HUES64 (cell line): ENCODE measurements at regions not wholly inside any gene's neighbourhood (a gene's known extent, or its start where the extent isn't known, plus 50 kb on each side); places are given as distances from the start of the nearest gene placed in this dataset.

Experiments used
- H3K27ac ChIP-seq: 2 replicates; pipeline ENCODE4 v1.7.0; 2013; ENCODE audit warnings: low read depth, low read length, inconsistent platforms
- H3K27me3 ChIP-seq: 2 replicates; pipeline ENCODE4 v1.6.1; 2013; ENCODE audit warnings: mild to moderate bottlenecking, low read length; ENCODE audit not compliant: insufficient read depth
- H3K36me3 ChIP-seq: 2 replicates; pipeline ENCODE4 v1.6.1; 2013; ENCODE audit warnings: mild to moderate bottlenecking, low read length; ENCODE audit not compliant: insufficient read depth
- H3K4me1 ChIP-seq: 2 replicates; pipeline ENCODE4 v1.6.1; 2013; ENCODE audit warnings: mild to moderate bottlenecking, low read length, moderate library complexity; ENCODE audit not compliant: insufficient read depth
- H3K4me3 ChIP-seq: 2 replicates; pipeline ENCODE4 v1.5.1; 2013; ENCODE audit warnings: mild to moderate bottlenecking, low read length, moderate library complexity
- H3K9ac ChIP-seq: 2 replicates; pipeline ENCODE4 v1.6.1; 2013; ENCODE audit warnings: mild to moderate bottlenecking, low read depth, low read length
- H3K9me3 ChIP-seq: 2 replicates; pipeline ENCODE4 v1.6.1; 2013; ENCODE audit warnings: low read depth, low read length; ENCODE audit not compliant: insufficient read depth
- WGBS: fragments of 150-250, 120-280 bp; methylation state at CpG from one replicate; pipeline ENCODE4 v1.1.7; 2013; ENCODE audit warnings: missing lambda C conversion rate; 5-methylcytosine and 5-hydroxymethylcytosine counted together

- Histone ChIP-seq H3K9ac (no peak overlapping the region), H3K4me3 (no peak overlapping the region), H3K27me3 (no peaks in the 10 kb centered on the region), H3K27ac (no peak overlapping the region), H3K36me3 (no peaks in the 10 kb centered on the region), H3K9me3 (no peaks in the 10 kb centered on the region), H3K4me1 (no peaks in the 10 kb centered on the region)
- WGBS: 94% methylated on average over 1 of the region's 1 CpG
Observed at GRCh38 chrX:20756585-20756984, 489.9 kb upstream of the RPS6KA3 start.

GRCh38 chrX:20753076-20753475 lies 486.4 kb upstream of the RPS6KA3 start:
- no peaks in the 10 kb centered on the region for H3K36me3 ChIP-seq
- no peak overlapping the region for H3K9ac ChIP-seq
- H3K4me1 ChIP-seq: no peaks in the 10 kb centered on the region
- no peak overlapping the region for H3K27ac ChIP-seq
- no peaks in the 10 kb centered on the region for H3K9me3 ChIP-seq
- WGBS: 88% methylated on average over 3 of the region's 3 CpGs
- H3K27me3 ChIP-seq: no peaks in the 10 kb centered on the region
- H3K4me3 ChIP-seq: no peak overlapping the region

DNA sequence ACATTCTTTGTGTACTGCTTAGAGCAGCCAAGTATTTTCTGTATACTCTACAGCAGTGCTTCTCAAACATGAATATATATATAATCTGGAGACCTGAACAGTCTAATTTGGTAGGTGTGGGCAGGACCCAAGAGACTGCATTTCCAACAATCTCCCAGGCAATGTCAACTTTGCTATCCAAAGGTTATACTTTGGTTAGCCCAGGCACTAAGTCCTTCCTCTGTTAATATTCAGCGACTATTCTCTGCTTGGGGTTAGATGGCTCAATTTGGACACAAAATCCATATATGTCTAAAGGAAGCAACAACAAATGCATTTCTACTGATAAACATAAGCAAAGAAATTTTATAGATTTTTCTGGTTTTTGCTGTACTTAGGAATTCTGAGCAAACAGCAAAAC lies 480.0 kb upstream of the RPS6KA3 start:
- H3K27me3 ChIP-seq: no peaks in the 10 kb centered on the region
- no peaks in the 10 kb centered on the region for H3K36me3 ChIP-seq
- no peaks in the 10 kb centered on the region for H3K9me3 ChIP-seq
- H3K27ac ChIP-seq: no peak overlapping the region
- WGBS: no CpG with 5 or more reads among the region's 1 CpG
- no peaks in the 10 kb centered on the region for H3K4me1 ChIP-seq
- H3K9ac ChIP-seq: no peak overlapping the region
- H3K4me3 ChIP-seq: no peak overlapping the region

- no peaks in the 10 kb centered on the region for H3K9me3 ChIP-seq
- H3K27ac ChIP-seq: no peak overlapping the region
- H3K36me3 ChIP-seq: no peaks in the 10 kb centered on the region
- no peak overlapping the region for H3K9ac ChIP-seq
- 75% methylated on average over 2 of the region's 2 CpGs for WGBS
- H3K4me1 ChIP-seq: no peaks in the 10 kb centered on the region
- no peaks in the 10 kb centered on the region for H3K27me3 ChIP-seq
- H3K4me3 ChIP-seq: no peak overlapping the region
Observed at GRCh38 chrX:20743046-20743445, 476.3 kb upstream of the RPS6KA3 start.

GRCh38 chrX:20742106-20742505 lies 475.4 kb upstream of the RPS6KA3 start:
- Histone ChIP-seq H3K4me1 (no peaks in the 10 kb centered on the region), H3K9ac (no peak overlapping the region), H3K9me3 (no peaks in the 10 kb centered on the region), H3K27me3 (no peaks in the 10 kb centered on the region), H3K4me3 (no peak overlapping the region), H3K36me3 (no peaks in the 10 kb centered on the region), H3K27ac (no peak overlapping the region)
- WGBS: 94% methylated on average over 2 of the region's 3 CpGs

- H3K4me3 ChIP-seq: no peak overlapping the region
- WGBS: no CpG with 5 or more reads among the region's 1 CpG
- H3K36me3 ChIP-seq: no peaks in the 10 kb centered on the region
- H3K9ac ChIP-seq: no peak overlapping the region
- no peak overlapping the region for H3K27ac ChIP-seq
- no peaks in the 10 kb centered on the region for H3K4me1 ChIP-seq
- no peaks in the 10 kb centered on the region for H3K9me3 ChIP-seq
- no peaks in the 10 kb centered on the region for H3K27me3 ChIP-seq
Observed at GRCh38 chrX:20740443-20740842, 473.7 kb upstream of the RPS6KA3 start.

DNA sequence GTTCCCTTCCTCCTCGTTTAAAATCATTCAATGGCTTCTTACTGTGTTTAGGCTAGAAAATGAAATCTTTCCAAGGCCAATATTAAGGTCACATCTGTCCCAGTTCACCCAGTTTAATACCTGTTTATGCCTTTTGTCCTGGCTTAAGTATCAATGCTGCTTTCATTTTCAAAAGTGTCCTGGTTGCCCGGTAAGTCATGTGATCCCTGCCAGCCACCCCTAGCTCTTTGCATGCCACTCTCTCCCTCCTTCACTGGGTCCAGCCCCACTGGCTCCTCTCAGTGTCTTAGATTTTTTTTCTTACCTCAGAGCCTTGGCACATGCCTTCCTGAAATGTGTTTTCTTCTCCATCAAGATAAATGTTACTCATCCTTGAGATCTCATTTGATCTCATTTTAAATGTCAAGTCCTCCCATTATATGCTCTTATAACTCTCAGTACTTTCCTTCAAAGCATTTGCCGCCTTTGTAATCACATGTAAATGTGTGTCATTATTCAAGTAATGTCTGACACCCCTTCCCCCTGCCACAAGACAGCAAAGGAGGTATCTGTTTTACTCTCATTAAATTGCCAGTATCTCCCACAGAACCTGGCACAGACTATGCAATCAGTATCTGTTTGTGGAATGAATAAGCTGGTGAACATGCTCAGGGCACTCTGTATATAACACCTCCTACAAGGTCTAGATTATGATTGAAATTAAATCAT lies 472.5 kb upstream of the RPS6KA3 start:
- 94% methylated on average over 3 of the region's 3 CpGs for WGBS
- H3K27me3 ChIP-seq: no peaks in the 10 kb centered on the region
- no peak overlapping the region for H3K9ac ChIP-seq
- H3K4me1 ChIP-seq: no peaks in the 10 kb centered on the region
- H3K9me3 ChIP-seq: no peaks in the 10 kb centered on the region
- H3K27ac ChIP-seq: no peak overlapping the region
- H3K4me3 ChIP-seq: no peak overlapping the region
- H3K36me3 ChIP-seq: no peaks in the 10 kb centered on the region

DNA sequence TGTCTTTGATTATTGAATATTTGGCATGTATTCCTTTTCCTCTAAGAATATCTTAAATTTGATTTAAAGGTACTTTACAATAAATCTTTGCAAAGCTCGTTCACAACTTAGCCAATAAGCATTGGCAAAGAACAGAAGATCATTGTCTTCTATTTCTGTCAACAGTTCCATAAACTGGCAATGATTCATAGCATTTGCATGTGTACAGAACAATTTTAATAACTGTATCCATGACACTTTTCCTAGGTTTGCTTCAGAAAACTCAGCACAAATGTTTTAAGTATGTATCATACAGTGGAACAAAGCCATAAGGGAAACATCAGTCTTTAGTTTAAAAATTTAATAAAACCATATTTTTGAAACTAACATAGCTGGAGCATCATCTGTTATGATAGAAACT lies 462.7 kb upstream of the RPS6KA3 start:
- Histone ChIP-seq H3K27me3 (no peaks in the 10 kb centered on the region), H3K9me3 (no peaks in the 10 kb centered on the region), H3K4me3 (no peak overlapping the region), H3K9ac (no peak overlapping the region), H3K36me3 (no peaks in the 10 kb centered on the region), H3K4me1 (no peaks in the 10 kb centered on the region), H3K27ac (no peak overlapping the region)
- 100% methylated on average over 1 of the region's 1 CpG for WGBS

- no peaks in the 10 kb centered on the region for H3K36me3 ChIP-seq
- H3K27me3 ChIP-seq: no peaks in the 10 kb centered on the region
- no CpG with 5 or more reads among the region's 1 CpG for WGBS
- H3K4me3 ChIP-seq: no peak overlapping the region
- H3K9me3 ChIP-seq: no peaks in the 10 kb centered on the region
- H3K4me1 ChIP-seq: no peaks in the 10 kb centered on the region
- no peak overlapping the region for H3K9ac ChIP-seq
- H3K27ac ChIP-seq: no peak overlapping the region
Observed at GRCh38 chrX:20727447-20727846, 460.7 kb upstream of the RPS6KA3 start.

GRCh38 chrX:20720954-20721626 lies 454.4 kb upstream of the RPS6KA3 start:
- H3K4me1 ChIP-seq: peaks cover 4% of the 10 kb centered on the region
- no peaks in the 10 kb centered on the region for H3K36me3 ChIP-seq
- 86% methylated on average over 2 of the region's 2 CpGs for WGBS
- no peak overlapping the region for H3K27ac ChIP-seq
- no peaks in the 10 kb centered on the region for H3K27me3 ChIP-seq
- peaks cover 6% of the 10 kb centered on the region; the same call in 1 of the 2 replicates for H3K9me3 ChIP-seq
- no peak overlapping the region for H3K4me3 ChIP-seq
- no peak overlapping the region for H3K9ac ChIP-seq

GRCh38 chrX:20718592-20719380 lies 452.1 kb upstream of the RPS6KA3 start:
- Histone ChIP-seq H3K27ac (peak overlapping the region; percentile 73; the same call in 1 of the 2 replicates), H3K9me3 (peaks cover 6% of the 10 kb centered on the region; the same call in 1 of the 2 replicates), H3K9ac (no peak overlapping the region), H3K4me3 (no peak overlapping the region), H3K36me3 (no peaks in the 10 kb centered on the region), H3K27me3 (no peaks in the 10 kb centered on the region), H3K4me1 (peaks cover 4% of the 10 kb centered on the region)
- WGBS: 65% methylated on average over 3 of the region's 3 CpGs
